ENCODE measurements at regions not wholly inside any gene's neighbourhood (a gene's known extent, or its start where the extent isn't known, plus 50 kb on each side); places are given as distances from the start of the nearest gene placed in this dataset.

DNA sequence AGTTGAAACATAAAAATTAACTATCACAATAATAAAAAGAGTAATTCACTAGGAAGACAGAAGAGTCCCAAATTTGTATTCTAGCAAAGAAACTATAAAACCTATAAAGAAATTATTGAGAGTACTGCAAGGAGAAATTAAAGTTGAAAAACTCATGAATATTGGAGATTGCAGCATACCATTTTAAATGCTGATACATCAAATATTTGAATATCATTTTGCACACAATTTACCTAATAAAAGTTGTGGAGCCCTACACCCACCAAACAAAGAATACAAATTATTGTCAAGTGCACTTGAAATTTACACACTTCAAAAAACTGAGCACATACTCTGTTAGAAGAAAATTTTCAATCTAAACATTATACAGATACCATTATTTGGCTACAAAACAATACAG lies 531.6 kb upstream of the SMIM21 start:
- TF ChIP-seq, protein P1, sequence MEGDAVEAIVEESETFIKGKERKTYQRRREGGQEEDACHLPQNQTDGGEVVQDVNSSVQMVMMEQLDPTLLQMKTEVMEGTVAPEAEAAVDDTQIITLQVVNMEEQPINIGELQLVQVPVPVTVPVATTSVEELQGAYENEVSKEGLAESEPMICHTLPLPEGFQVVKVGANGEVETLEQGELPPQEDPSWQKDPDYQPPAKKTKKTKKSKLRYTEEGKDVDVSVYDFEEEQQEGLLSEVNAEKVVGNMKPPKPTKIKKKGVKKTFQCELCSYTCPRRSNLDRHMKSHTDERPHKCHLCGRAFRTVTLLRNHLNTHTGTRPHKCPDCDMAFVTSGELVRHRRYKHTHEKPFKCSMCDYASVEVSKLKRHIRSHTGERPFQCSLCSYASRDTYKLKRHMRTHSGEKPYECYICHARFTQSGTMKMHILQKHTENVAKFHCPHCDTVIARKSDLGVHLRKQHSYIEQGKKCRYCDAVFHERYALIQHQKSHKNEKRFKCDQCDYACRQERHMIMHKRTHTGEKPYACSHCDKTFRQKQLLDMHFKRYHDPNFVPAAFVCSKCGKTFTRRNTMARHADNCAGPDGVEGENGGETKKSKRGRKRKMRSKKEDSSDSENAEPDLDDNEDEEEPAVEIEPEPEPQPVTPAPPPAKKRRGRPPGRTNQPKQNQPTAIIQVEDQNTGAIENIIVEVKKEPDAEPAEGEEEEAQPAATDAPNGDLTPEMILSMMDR (IDR thresholded peaks at IDR 0.05; ENCODE audit: low read length) = no peak
- TF ChIP-seq EZH2 (optimal IDR thresholded peaks at IDR 0.05; ENCODE audit: low read depth, low read length) (no peak), EZH2phosphoT487 (IDR thresholded peaks at IDR 0.05; ENCODE audit: low read length) (no peak)
